Karpas-422 (cell line): ENCODE measurements at regions not wholly inside any gene's neighbourhood (a gene's known extent, or its start where the extent isn't known, plus 50 kb on each side); places are given as distances from the start of the nearest gene placed in this dataset.

Experiments
- DNase-seq: peaks from one replicate; pipeline ENCODE4 v3.0.0-alpha.2; 2015
- H2AFZ ChIP-seq: fragments of 200-600 bp; sonication (generic); 2 replicates; pipeline ENCODE4 v1.6.1; 2014; ENCODE audit warnings: antibody characterized with exemption, low read length, mixed read lengths
- H3K27ac ChIP-seq: fragments of 200-600 bp; sonication (generic); 2 replicates; pipeline ENCODE4 v1.5.1; 2014; ENCODE audit warnings: mild to moderate bottlenecking, low read length, moderate library complexity
- H3K27me3 ChIP-seq: fragments of 200-600 bp; sonication (generic); 2 replicates; pipeline ENCODE4 v1.6.1; 2014; ENCODE audit warnings: low read length, mixed read lengths
- H3K36me3 ChIP-seq: fragments of 200-600 bp; sonication (generic); 2 replicates; pipeline ENCODE4 v1.6.1; 2014; ENCODE audit warnings: low read length, mixed read lengths; ENCODE audit not compliant: insufficient read depth
- H3K4me1 ChIP-seq: fragments of 200-600 bp; sonication (generic); 2 replicates; pipeline ENCODE4 v1.6.1; 2014; ENCODE audit warnings: mild to moderate bottlenecking, low read length, mixed read lengths
- H3K4me2 ChIP-seq: fragments of 200-600 bp; sonication (generic); 2 replicates; pipeline ENCODE4 v1.6.1; 2014; ENCODE audit warnings: low read length, low read depth, mild to moderate bottlenecking; ENCODE audit not compliant: poor library complexity, severe bottlenecking
- H3K4me3 ChIP-seq: fragments of 200-600 bp; sonication (generic); 2 replicates; pipeline ENCODE4 v1.5.1; 2014; ENCODE audit warnings: mild to moderate bottlenecking, antibody characterized with exemption, low read length, mixed read lengths
- H3K79me2 ChIP-seq: fragments of 200-600 bp; sonication (generic); 2 replicates; pipeline ENCODE4 v1.6.1; 2014; ENCODE audit warnings: mild to moderate bottlenecking, low read length, mixed read lengths
- H3K9ac ChIP-seq: fragments of 200-600 bp; sonication (generic); 2 replicates; pipeline ENCODE4 v1.6.0; 2014; ENCODE audit warnings: low read length
- H3K9me2 ChIP-seq: fragments of 200-600 bp; sonication (generic), shearing (Covaris generic); replicated peaks from 2 replicates; pipeline ENCODE4 v1.6.0; 2014; ENCODE audit warnings: mild to moderate bottlenecking, low read length, moderate library complexity; ENCODE audit not compliant: insufficient read depth
- H3K9me3 ChIP-seq: fragments of 300-700, 200-600 bp; sonication (generic); 2 replicates; pipeline ENCODE4 v1.6.1; 2014; ENCODE audit warnings: low read length, mixed read lengths
- H4K20me1 ChIP-seq: fragments of 200-600 bp; sonication (generic); 2 replicates; pipeline ENCODE4 v1.6.1; 2014; ENCODE audit warnings: mild to moderate bottlenecking, antibody characterized with exemption, low read length, low read depth; ENCODE audit not compliant: insufficient read depth

GRCh38 chr2:212667751-212668316, 129.2 kb upstream of the ERBB4 start:
- Histone ChIP-seq H2AFZ (no peak overlapping the region), H3K9me3 (no peaks in the 10 kb centered on the region; the same call in 1 of the 2 replicates), H3K4me1 (no peaks in the 10 kb centered on the region), H3K4me3 (no peak overlapping the region), H3K79me2 (no peaks in the 10 kb centered on the region), H3K9ac (no peak overlapping the region), H3K9me2 (no peaks in the 10 kb centered on the region), H3K36me3 (no peaks in the 10 kb centered on the region), H3K27me3 (no peaks in the 10 kb centered on the region), H4K20me1 (no peaks in the 10 kb centered on the region), H3K4me2 (no peak overlapping the region), H3K27ac (no peak overlapping the region)
- DNase-seq, result no peak

- no peaks in the 10 kb centered on the region for H4K20me1 ChIP-seq
- H3K4me1 ChIP-seq, result no peaks in the 10 kb centered on the region
- H3K4me2 ChIP-seq, result no peak overlapping the region
- no peaks in the 10 kb centered on the region for H3K36me3 ChIP-seq
- no peaks in the 10 kb centered on the region for H3K9me2 ChIP-seq
- H3K79me2 ChIP-seq, result no peaks in the 10 kb centered on the region
- H3K27me3 ChIP-seq, result no peaks in the 10 kb centered on the region
- H3K9me3 ChIP-seq, result peaks cover 4% of the 10 kb centered on the region; the same call in 1 of the 2 replicates
- no peak overlapping the region for H3K4me3 ChIP-seq
- no peak overlapping the region for H3K9ac ChIP-seq
- no peak for DNase-seq
- no peak overlapping the region for H3K27ac ChIP-seq
- H2AFZ ChIP-seq, result no peak overlapping the region
These were observed 127.3 kb upstream of the ERBB4 start for GRCh38 chr2:212665948-212666347.

- no peak overlapping the region for H3K9ac ChIP-seq
- H3K79me2 ChIP-seq, result no peaks in the 10 kb centered on the region
- no peak overlapping the region for H3K27ac ChIP-seq
- no peak overlapping the region for H2AFZ ChIP-seq
- no peaks in the 10 kb centered on the region for H3K36me3 ChIP-seq
- no peak overlapping the region for H3K4me2 ChIP-seq
- DNase-seq, result no peak
- H3K27me3 ChIP-seq, result no peaks in the 10 kb centered on the region
- no peaks in the 10 kb centered on the region for H3K9me2 ChIP-seq
- no peak overlapping the region for H3K4me3 ChIP-seq
- peaks cover 13% of the 10 kb centered on the region for H3K9me3 ChIP-seq
- H4K20me1 ChIP-seq, result no peaks in the 10 kb centered on the region
- H3K4me1 ChIP-seq, result no peaks in the 10 kb centered on the region
These were observed 120.8 kb upstream of the ERBB4 start for GRCh38 chr2:212659441-212659840.

GRCh38 chr2:212649646-212650045, 111.0 kb upstream of the ERBB4 start:
- Histone ChIP-seq H3K79me2 (no peaks in the 10 kb centered on the region), H3K9ac (no peak overlapping the region), H3K9me2 (no peaks in the 10 kb centered on the region), H3K36me3 (no peaks in the 10 kb centered on the region), H3K4me1 (no peaks in the 10 kb centered on the region), H3K27ac (no peak overlapping the region), H2AFZ (no peak overlapping the region), H3K27me3 (no peaks in the 10 kb centered on the region), H3K4me2 (no peak overlapping the region), H4K20me1 (no peaks in the 10 kb centered on the region), H3K9me3 (peaks cover 25% of the 10 kb centered on the region; the same call in 1 of the 2 replicates), H3K4me3 (no peak overlapping the region)
- DNase-seq, result no peak

GRCh38 chr2:212646698-212647366, 108.2 kb upstream of the ERBB4 start:
- no peaks in the 10 kb centered on the region for H3K9me2 ChIP-seq
- peaks cover 17% of the 10 kb centered on the region; the same call in 1 of the 2 replicates for H3K9me3 ChIP-seq
- no peaks in the 10 kb centered on the region for H3K79me2 ChIP-seq
- H3K9ac ChIP-seq, result no peak overlapping the region
- H2AFZ ChIP-seq, result no peak overlapping the region
- H3K4me1 ChIP-seq, result no peaks in the 10 kb centered on the region
- H3K27ac ChIP-seq, result no peak overlapping the region
- no peak overlapping the region for H3K4me3 ChIP-seq
- H3K27me3 ChIP-seq, result no peaks in the 10 kb centered on the region
- H4K20me1 ChIP-seq, result no peaks in the 10 kb centered on the region
- no peak overlapping the region for H3K4me2 ChIP-seq
- no peak for DNase-seq
- no peaks in the 10 kb centered on the region for H3K36me3 ChIP-seq

GRCh38 chr2:212644195-212644837, 105.7 kb upstream of the ERBB4 start:
- Histone ChIP-seq H3K9ac (no peak overlapping the region), H4K20me1 (no peaks in the 10 kb centered on the region), H3K9me2 (no peaks in the 10 kb centered on the region), H3K79me2 (no peaks in the 10 kb centered on the region), H3K27me3 (no peaks in the 10 kb centered on the region), H3K9me3 (peaks cover 18% of the 10 kb centered on the region), H2AFZ (no peak overlapping the region), H3K4me3 (no peak overlapping the region), H3K36me3 (no peaks in the 10 kb centered on the region), H3K4me1 (no peaks in the 10 kb centered on the region), H3K27ac (no peak overlapping the region), H3K4me2 (no peak overlapping the region)
- no peak for DNase-seq

- H3K9me3 ChIP-seq, result peaks cover 18% of the 10 kb centered on the region
- no peaks in the 10 kb centered on the region for H3K4me1 ChIP-seq
- no peak overlapping the region for H3K27ac ChIP-seq
- no peak overlapping the region for H3K9ac ChIP-seq
- DNase-seq, result no peak
- no peak overlapping the region for H3K4me2 ChIP-seq
- H3K79me2 ChIP-seq, result no peaks in the 10 kb centered on the region
- H3K36me3 ChIP-seq, result no peaks in the 10 kb centered on the region
- H3K9me2 ChIP-seq, result no peaks in the 10 kb centered on the region
- H3K27me3 ChIP-seq, result no peaks in the 10 kb centered on the region
- H2AFZ ChIP-seq, result no peak overlapping the region
- no peaks in the 10 kb centered on the region for H4K20me1 ChIP-seq
- no peak overlapping the region for H3K4me3 ChIP-seq
These were observed 101.8 kb upstream of the ERBB4 start for GRCh38 chr2:212640428-212640827.

- peaks cover 14% of the 10 kb centered on the region for H3K9me3 ChIP-seq
These were observed 100.1 kb upstream of the ERBB4 start for GRCh38 chr2:212638694-212639093.

More at GRCh38 chr2:212638694-212639093, 100.1 kb upstream of the ERBB4 start:
- no peaks in the 10 kb centered on the region for H3K9me2 ChIP-seq
- no peaks in the 10 kb centered on the region for H3K27me3 ChIP-seq
- no peak overlapping the region for H3K4me2 ChIP-seq
- H3K79me2 ChIP-seq, result no peaks in the 10 kb centered on the region
- no peak overlapping the region for H3K9ac ChIP-seq
- no peak for DNase-seq
- H3K4me1 ChIP-seq, result no peaks in the 10 kb centered on the region
- no peak overlapping the region for H3K27ac ChIP-seq
- H2AFZ ChIP-seq, result no peak overlapping the region
- H3K36me3 ChIP-seq, result no peaks in the 10 kb centered on the region
- no peaks in the 10 kb centered on the region for H4K20me1 ChIP-seq
- no peak overlapping the region for H3K4me3 ChIP-seq
